Testis (tissue), 2 donors: ENCODE measurements at regions not wholly inside any gene's neighbourhood (a gene's known extent, or its start where the extent isn't known, plus 50 kb on each side); places are given as distances from the start of the nearest gene placed in this dataset.

ENCODE experiments used
- DNase-seq: peaks from one replicate; pipeline ENCODE4 v3.0.0-alpha.2; 2019
- H3K27ac ChIP-seq, 2 donors: fragments of 200-600 bp; sonication (generic); one replicate each; pipeline ENCODE4 v1.5.1; 2019
- H3K27me3 ChIP-seq: fragments of 200-600 bp; sonication (generic); one replicate; pipeline ENCODE4 v1.5.1; 2019
- H3K36me3 ChIP-seq: fragments of 200-600 bp; sonication (generic); one replicate; pipeline ENCODE4 v1.5.1; 2017; ENCODE audit warnings: low read depth; ENCODE audit errors: missing control alignments
- H3K4me1 ChIP-seq: fragments of 200-600 bp; sonication (generic); one replicate; pipeline ENCODE4 v1.5.1; 2019
- H3K4me3 ChIP-seq, 2 donors: fragments of 200-600 bp; sonication (generic); one replicate each; pipeline ENCODE4 v1.5.1; 2017 to 2019
- H3K9me3 ChIP-seq: fragments of 200-600 bp; sonication (generic); one replicate; pipeline ENCODE4 v1.5.1; 2017
- POLR2A ChIP-seq: fragments of 450-650 bp; IDR thresholded peaks from one replicate; pipeline ENCODE4 v1.6.1; 2017; ENCODE audit warnings: antibody characterized with exemption, mild to moderate bottlenecking, moderate library complexity
- WGBS, 2 donors: methylation state at CpG; one replicate each; pipeline ENCODE4 v1.1.5; 2018; 5-methylcytosine and 5-hydroxymethylcytosine counted together
- intact Hi-C: fragments of 100-400 bp; cut with DNase I; formaldehyde crosslinking; loops from one replicate; pipeline ENCODE4 v1.15.1; 2023; ENCODE audit warnings: low total_unique reads
- TF ChIP-seq, protein P1 (sequence below), 3 experiments: fragments of 450-650 bp in 2 of 3; fragments of 200-600 bp in 1 of 3; sonication (generic) in 1 of 3; IDR thresholded peaks; one replicate each; pipeline ENCODE4 v1.5.1; 2016 to 2019; ENCODE audit warnings: antibody characterized with exemption in 3 of 3, mild to moderate bottlenecking in 2 of 3, moderate library complexity in 1 of 3

DNA sequence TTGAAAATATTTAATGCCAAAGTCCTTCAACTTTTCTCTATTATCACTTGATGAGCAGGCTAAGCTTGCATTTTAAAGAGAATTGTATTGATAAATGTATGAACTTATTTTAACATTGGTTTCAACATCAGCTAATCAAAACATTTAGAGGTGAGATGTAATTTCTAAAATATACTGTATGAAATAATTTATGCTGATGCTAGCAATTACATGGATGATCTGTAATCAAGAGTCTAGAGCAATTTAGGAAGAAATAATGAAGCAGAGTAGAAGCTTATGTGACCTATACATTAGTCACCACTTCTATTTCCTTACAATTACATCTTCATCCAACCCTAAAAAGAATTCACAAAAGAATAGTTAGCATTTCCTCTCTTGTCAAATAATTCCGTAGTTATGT, 226.8 kb downstream of the KLHL4 start:
- TF ChIP-seq POLR2A = no peak
- TF ChIP-seq, protein P1, sequence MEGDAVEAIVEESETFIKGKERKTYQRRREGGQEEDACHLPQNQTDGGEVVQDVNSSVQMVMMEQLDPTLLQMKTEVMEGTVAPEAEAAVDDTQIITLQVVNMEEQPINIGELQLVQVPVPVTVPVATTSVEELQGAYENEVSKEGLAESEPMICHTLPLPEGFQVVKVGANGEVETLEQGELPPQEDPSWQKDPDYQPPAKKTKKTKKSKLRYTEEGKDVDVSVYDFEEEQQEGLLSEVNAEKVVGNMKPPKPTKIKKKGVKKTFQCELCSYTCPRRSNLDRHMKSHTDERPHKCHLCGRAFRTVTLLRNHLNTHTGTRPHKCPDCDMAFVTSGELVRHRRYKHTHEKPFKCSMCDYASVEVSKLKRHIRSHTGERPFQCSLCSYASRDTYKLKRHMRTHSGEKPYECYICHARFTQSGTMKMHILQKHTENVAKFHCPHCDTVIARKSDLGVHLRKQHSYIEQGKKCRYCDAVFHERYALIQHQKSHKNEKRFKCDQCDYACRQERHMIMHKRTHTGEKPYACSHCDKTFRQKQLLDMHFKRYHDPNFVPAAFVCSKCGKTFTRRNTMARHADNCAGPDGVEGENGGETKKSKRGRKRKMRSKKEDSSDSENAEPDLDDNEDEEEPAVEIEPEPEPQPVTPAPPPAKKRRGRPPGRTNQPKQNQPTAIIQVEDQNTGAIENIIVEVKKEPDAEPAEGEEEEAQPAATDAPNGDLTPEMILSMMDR (IDR thresholded peaks at IDR 0.05) = no peak
- WGBS, 2 donors = 77 to 80% methylated on average over 1 of the region's 1 CpG
- H3K36me3 ChIP-seq = no peaks in the 10 kb centered on the region
- no peak overlapping the region for H3K4me3 ChIP-seq
- intact Hi-C loops = no loop called here
- H3K27ac ChIP-seq = no peak overlapping the region
- no peak for DNase-seq
- H3K27me3 ChIP-seq = no peaks in the 10 kb centered on the region
- no peaks in the 10 kb centered on the region for H3K9me3 ChIP-seq
- H3K4me1 ChIP-seq = no peaks in the 10 kb centered on the region

DNA sequence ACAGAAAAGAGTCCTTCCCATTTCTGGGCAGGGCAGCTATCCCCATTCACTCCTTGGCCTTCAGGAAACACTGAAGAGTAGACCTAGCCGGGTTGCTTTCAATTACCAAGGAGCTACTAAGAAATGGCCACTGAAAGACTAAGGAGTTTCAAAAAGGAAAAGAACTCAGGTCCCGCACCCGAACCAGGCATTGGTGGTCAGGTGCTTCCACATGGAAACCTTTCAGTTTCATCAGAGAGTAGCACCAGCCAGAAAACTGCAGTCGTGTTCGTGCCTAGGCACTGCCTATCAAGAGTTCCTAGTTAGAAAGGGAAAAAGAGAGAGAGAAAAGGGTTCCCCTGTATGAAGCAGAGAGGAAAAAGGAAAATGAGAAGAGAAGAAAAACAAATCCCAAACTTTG, 237.9 kb downstream of the KLHL4 start:
- Histone ChIP-seq H3K36me3 (no peaks in the 10 kb centered on the region), H3K4me3 (no peak overlapping the region), H3K27ac (no peak overlapping the region), H3K9me3 (no peaks in the 10 kb centered on the region), H3K4me1 (no peaks in the 10 kb centered on the region), H3K27me3 (no peaks in the 10 kb centered on the region)
- intact Hi-C loops = no loop called here
- no peak for DNase-seq
- 67 to 88% methylated on average over 5 of the region's 5 CpGs for WGBS, 2 donors
- TF ChIP-seq POLR2A = no peak
- TF ChIP-seq, protein P1 (IDR thresholded peaks at IDR 0.05) = no peak

DNA sequence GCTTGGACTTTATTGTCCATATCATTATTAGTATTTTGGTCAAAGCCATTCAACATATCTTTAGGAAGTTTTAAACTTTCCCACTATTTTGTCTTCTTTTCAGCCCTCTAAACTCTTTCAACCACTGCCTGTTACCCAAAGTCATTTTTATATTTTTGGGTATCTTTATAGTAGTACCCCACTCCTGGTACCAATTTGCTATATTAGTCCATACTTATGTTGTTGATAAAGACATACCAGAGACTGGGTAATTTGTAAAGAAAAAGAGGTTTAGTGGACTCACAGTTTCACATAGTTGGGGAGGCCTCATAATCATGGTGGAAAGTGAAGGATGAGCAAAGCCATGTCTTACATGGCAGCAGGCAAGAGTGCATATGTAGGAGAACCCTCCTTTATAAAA, 271.4 kb downstream of the KLHL4 start:
- no peak for DNase-seq
- intact Hi-C loops = no loop called here
- TF ChIP-seq, protein P1 (IDR thresholded peaks at IDR 0.05) = no peak
- TF ChIP-seq POLR2A = no peak
- Histone ChIP-seq H3K27ac (no peak overlapping the region), H3K4me1 (no peaks in the 10 kb centered on the region), H3K9me3 (no peaks in the 10 kb centered on the region), H3K27me3 (no peaks in the 10 kb centered on the region), H3K4me3 (no peak overlapping the region), H3K36me3 (no peaks in the 10 kb centered on the region)

DNA sequence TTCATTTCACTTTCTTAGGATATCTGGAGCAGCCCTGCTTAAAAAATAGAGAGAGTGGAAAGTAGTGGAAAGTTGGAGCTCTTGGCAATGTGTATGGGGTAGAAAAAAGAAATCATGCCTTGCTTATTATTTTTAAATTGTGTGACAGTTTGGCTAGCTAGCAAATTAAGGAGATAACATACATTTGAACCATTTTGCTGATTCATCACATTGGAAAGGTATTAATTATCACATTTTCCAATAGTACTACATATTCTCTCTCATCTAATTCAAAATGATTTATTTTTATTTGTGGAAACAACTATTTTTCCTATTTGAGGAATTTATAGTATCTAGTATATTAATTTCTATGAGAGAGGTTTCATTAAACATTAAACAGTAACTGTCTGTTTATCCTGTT, 280.4 kb downstream of the KLHL4 start:
- Histone ChIP-seq H3K4me3 (no peak overlapping the region), H3K4me1 (no peaks in the 10 kb centered on the region), H3K27me3 (no peaks in the 10 kb centered on the region), H3K9me3 (no peaks in the 10 kb centered on the region), H3K27ac (no peak overlapping the region), H3K36me3 (no peaks in the 10 kb centered on the region)
- intact Hi-C loops = no loop called here
- DNase-seq = no peak
- TF ChIP-seq, protein P1 (IDR thresholded peaks at IDR 0.05) = no peak
- no peak for TF ChIP-seq POLR2A

DNA sequence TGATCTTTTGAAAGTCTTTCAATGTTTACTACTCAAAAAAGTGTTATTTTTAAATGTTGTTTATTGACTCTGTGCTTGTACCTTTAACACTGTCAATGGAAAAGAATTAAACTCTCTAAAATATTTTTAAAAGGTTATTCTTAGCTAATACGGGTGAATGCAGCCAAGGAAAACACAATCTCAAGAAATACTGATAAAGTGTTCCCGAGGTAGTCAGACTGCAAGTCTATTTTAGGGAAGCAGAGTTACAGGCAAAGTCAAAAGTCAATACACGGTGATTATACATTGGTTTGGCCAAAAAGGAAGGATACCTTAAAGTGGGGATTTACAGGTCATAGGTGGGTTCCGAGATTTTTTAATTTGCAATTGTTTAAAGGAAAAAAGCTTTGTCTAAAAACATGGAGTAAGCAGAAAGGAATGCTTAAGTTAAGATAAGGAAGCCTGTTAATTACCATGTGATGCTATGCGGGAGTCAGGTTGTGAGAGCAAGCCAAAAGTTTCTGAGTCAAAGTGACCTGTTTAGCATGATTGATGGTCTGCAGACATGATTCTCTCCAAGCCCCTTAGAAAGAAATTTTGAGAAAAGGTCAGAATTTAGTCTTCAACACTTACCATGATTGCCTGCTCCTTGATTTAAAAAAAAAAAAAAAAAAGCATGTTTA, 288.4 kb downstream of the KLHL4 start:
- Histone ChIP-seq H3K9me3 (no peaks in the 10 kb centered on the region), H3K27ac (no peak overlapping the region), H3K4me1 (no peaks in the 10 kb centered on the region), H3K36me3 (no peaks in the 10 kb centered on the region), H3K4me3 (no peak overlapping the region), H3K27me3 (no peaks in the 10 kb centered on the region)
- 10 to 12% methylated on average over 5 of the region's 5 CpGs for WGBS, 2 donors
- TF ChIP-seq POLR2A = no peak
- TF ChIP-seq, protein P1 (IDR thresholded peaks at IDR 0.05) = no peak
- intact Hi-C loops = no loop called here
- DNase-seq = peak; percentile 19
